NB4 (cell line): ENCODE measurements at regions not wholly inside any gene's neighbourhood (a gene's known extent, or its start where the extent isn't known, plus 50 kb on each side); places are given as distances from the start of the nearest gene placed in this dataset.
A peak's percentile ranks its signal among the peaks of the same experiment; 100 is the strongest.

ENCODE experiments used
- DNase-seq: peaks from one replicate; pipeline ENCODE4 v3.0.0; 2010; ENCODE audit warnings: low read depth
- H3K4me3 ChIP-seq: one replicate; pipeline ENCODE4 v1.5.1; 2011; ENCODE audit warnings: mild to moderate bottlenecking, low read depth, low read length, moderate library complexity
- MYC ChIP-seq: IDR thresholded peaks from 2 replicates; pipeline ENCODE4 v1.6.1; 2011; ENCODE audit warnings: low read depth, low read length
- POLR2A ChIP-seq: IDR thresholded peaks from 2 replicates; pipeline ENCODE4 v1.6.1; 2011; ENCODE audit warnings: mild to moderate bottlenecking; ENCODE audit not compliant: insufficient read length; ENCODE audit errors: extremely low read depth
- TF ChIP-seq, protein P1 (sequence below): IDR thresholded peaks from 2 replicates; pipeline ENCODE4 v1.6.1; 2011; ENCODE audit warnings: low read depth, low read length
- TF ChIP-seq, protein P2 (sequence below): IDR thresholded peaks from one replicate; pipeline ENCODE4 v1.5.1; 2012; ENCODE audit warnings: low read depth, low read length

DNA sequence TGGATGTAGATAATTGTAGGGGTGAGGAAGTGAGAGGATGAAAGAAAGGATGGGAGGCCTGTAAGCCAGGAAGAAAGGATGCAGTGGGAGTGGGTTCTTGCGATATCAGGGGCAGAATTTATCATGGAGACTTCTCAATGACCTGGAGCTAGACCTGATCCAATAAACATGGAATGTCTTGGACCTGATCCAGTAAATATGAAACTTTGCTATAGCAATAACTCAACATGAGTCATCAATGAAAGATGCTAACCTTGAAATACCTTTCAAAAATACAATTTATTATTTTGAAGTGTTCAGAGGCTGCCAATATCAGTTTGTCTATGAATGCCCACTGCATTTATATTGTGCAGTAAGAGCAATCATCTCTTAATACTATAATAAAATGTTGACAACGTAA, 279.5 kb downstream of the POU4F1 start:
- TF ChIP-seq, protein P1, sequence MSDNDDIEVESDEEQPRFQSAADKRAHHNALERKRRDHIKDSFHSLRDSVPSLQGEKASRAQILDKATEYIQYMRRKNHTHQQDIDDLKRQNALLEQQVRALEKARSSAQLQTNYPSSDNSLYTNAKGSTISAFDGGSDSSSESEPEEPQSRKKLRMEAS = no peak
- TF ChIP-seq, protein P2, sequence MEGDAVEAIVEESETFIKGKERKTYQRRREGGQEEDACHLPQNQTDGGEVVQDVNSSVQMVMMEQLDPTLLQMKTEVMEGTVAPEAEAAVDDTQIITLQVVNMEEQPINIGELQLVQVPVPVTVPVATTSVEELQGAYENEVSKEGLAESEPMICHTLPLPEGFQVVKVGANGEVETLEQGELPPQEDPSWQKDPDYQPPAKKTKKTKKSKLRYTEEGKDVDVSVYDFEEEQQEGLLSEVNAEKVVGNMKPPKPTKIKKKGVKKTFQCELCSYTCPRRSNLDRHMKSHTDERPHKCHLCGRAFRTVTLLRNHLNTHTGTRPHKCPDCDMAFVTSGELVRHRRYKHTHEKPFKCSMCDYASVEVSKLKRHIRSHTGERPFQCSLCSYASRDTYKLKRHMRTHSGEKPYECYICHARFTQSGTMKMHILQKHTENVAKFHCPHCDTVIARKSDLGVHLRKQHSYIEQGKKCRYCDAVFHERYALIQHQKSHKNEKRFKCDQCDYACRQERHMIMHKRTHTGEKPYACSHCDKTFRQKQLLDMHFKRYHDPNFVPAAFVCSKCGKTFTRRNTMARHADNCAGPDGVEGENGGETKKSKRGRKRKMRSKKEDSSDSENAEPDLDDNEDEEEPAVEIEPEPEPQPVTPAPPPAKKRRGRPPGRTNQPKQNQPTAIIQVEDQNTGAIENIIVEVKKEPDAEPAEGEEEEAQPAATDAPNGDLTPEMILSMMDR = no peak
- TF ChIP-seq MYC = no peak
- no peak for TF ChIP-seq POLR2A
- H3K4me3 ChIP-seq = no peak overlapping the region
- no peak for DNase-seq

DNA sequence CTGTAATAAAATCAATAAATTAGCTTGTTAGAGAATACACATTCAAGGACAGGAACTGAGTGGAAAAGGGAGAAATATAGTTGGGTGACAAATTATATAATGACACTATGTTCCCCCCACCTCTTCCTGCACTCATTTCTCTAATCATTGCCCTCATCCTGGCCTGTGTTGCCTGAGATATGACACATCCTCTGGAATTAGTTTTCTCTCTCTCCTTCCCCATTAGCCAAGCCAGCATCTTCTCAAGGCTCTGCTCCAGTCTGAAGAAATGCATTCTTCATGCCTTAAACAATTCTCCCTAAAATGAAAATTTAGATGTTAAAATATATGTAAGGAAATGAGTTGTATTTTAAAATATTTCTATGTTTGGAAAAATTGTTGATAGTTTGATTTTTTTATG, 280.3 kb downstream of the POU4F1 start:
- no peak overlapping the region for H3K4me3 ChIP-seq
- DNase-seq = no peak
- TF ChIP-seq MYC (no peak), POLR2A (no peak)
- TF ChIP-seq, protein P1 = no peak
- TF ChIP-seq, protein P2 = no peak

DNA sequence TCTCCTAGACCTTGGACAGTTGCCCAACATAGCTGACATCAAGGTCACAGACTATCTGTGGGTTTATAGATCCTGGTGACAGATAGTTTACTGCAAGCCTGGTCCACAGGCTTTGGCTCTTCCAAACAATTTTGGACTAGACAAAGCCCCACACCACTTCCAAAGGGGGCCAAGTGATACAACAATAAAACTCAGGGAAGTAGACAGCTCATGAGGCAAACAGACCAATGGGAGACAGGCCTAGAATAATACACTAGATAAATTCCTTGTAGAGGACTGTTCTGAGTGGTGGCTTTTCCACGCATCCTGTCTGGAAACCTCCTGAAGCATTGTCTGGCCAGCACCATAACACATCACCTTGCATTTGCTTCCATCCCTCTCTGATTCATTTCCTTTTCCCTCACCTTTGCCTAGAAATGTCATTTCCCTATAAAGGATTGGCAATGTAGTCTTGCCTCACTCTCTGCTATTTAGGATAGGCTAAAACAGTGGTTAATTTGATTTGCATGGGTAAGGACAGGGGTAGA, 284.2 kb downstream of the POU4F1 start:
- H3K4me3 ChIP-seq = no peak overlapping the region
- TF ChIP-seq POLR2A (no peak), MYC (no peak)
- TF ChIP-seq, protein P2 = no peak
- TF ChIP-seq, protein P1 = no peak
- DNase-seq = no peak

DNA sequence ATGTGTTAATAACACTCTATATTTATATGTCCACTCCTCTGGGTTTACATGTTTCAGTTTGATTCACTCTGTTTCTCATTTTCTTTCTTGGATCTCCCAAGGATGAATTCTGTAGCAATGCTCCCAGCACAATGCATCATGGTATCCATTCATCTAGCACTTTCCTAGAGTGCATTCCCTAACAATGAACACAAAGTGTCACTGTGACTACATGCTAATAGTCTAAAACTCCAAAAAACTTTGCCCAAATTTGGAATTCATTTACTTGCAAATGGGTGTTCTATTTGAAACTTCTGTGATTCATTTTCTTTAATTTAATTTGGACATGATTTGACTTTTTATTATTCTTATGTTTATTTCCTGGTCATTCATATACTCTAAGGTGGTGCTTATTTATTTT, 286.3 kb downstream of the POU4F1 start:
- no peak for TF ChIP-seq POLR2A
- peak; percentile 7 for DNase-seq
- H3K4me3 ChIP-seq = no peak overlapping the region

DNA sequence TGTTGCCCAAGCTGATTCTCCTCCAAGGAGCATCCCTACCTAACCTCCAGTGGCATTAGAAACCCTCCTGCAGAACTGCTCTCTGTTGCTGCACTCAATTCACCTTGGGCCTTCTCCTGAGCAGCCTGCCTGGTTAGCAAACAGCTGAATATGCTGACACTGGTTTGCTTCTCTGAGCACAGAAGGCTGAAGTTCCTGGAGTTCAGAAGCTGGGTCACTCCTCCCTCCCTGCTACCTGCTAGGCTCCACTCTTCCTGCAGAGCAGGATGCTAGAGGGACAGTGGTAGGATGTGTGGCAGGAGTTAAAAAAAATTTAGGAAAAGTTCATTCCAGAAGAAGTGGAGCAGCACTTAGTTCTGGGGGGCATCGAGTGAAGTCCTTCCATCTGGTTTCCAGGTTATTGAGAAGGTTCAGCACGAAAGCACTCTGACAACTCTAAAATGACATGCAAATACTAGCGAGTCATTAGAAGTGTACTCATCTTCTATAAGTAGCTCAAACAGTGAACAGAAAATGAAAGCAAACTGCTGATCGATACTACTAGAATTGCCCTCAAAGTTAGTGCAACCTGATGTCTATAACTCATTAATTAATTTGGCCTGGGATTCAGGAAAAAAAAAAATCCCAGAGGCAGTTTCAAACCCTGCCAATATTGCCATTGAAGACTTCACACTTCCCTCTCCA, 293.7 kb downstream of the POU4F1 start:
- H3K4me3 ChIP-seq = no peak overlapping the region
- no peak for DNase-seq
- TF ChIP-seq, protein P1 = no peak
- no peak for TF ChIP-seq MYC
- no peak for TF ChIP-seq POLR2A
- TF ChIP-seq, protein P2 = no peak

DNA sequence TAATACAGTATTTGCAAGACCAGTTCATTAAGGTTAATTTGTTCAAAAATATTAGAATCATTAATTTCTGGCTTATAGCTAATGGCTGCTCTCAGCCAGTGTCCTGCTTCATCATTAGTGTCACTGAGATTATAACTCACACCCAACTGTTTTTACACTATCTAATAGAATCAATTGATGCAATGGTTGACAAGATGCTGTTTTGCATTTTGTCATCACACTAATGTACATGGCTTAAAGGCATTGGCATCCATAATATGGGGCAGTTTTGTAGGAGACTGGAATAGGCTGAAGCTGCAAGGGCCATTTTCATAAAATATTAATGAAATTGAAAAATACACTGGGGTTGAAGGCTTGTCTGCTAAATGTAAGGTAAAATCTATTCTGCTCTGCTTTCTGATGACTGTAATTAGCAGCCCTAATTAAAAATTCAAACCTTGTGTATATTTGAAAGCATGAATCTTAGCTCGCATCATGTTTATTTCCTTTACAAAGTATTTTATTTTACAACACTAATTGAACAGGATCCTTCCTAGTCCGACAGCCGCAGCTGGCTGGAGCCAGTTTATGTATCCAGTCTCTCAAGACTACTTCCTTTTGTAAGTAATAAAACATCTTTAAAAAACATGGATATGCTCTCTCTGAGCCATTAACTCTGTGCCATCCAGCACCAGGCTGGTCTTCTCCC, 296.7 kb downstream of the POU4F1 start:
- no peak overlapping the region for H3K4me3 ChIP-seq
- TF ChIP-seq, protein P2 = no peak
- no peak for TF ChIP-seq POLR2A
- TF ChIP-seq MYC = no peak
- DNase-seq = no peak
